RWPE2 (cell line): ENCODE measurements at regions not wholly inside any gene's neighbourhood (a gene's known extent, or its start where the extent isn't known, plus 50 kb on each side); places are given as distances from the start of the nearest gene placed in this dataset.

ENCODE experiments used
- ATAC-seq: fragments of 200-7000 bp; cut with Tn5 transposase; 3 replicates; pipeline ENCODE4 v1.9.1; 2021; ENCODE audit warnings: low read depth
- DNase-seq: peaks from one replicate; pipeline ENCODE4 v3.0.0-alpha.2; 2020; ENCODE audit warnings: low spot score
- H3K27ac ChIP-seq: fragments of 450-650 bp; 2 replicates; pipeline ENCODE4 v1.5.1; 2017; ENCODE audit warnings: mild to moderate bottlenecking; ENCODE audit not compliant: poor library complexity, severe bottlenecking
- H3K27me3 ChIP-seq: fragments of 250-450 bp; sonication (Bioruptor Pico); 2 replicates; pipeline ENCODE4 v1.5.1; 2021; ENCODE audit warnings: mild to moderate bottlenecking, moderate library complexity; ENCODE audit not compliant: insufficient read depth, poor library complexity, severe bottlenecking
- H3K36me3 ChIP-seq: fragments of 250-450 bp; sonication (Bioruptor Pico); 2 replicates; pipeline ENCODE4 v1.5.1; 2020; ENCODE audit warnings: low read depth, mild to moderate bottlenecking, moderate library complexity
- H3K4me1 ChIP-seq: fragments of 250-450 bp; sonication (Bioruptor Pico); 2 replicates; pipeline ENCODE4 v1.5.1; 2021; ENCODE audit warnings: mild to moderate bottlenecking, moderate library complexity; ENCODE audit not compliant: insufficient read depth, poor library complexity, severe bottlenecking
- H3K4me3 ChIP-seq: fragments of 250-450 bp; sonication (Bioruptor Pico); 2 replicates; pipeline ENCODE4 v1.5.1; 2021; ENCODE audit warnings: mild to moderate bottlenecking, moderate library complexity; ENCODE audit not compliant: severe bottlenecking
- H3K9me3 ChIP-seq: fragments of 250-450 bp; sonication (Bioruptor Pico); 2 replicates; pipeline ENCODE4 v1.5.1; 2021; ENCODE audit warnings: mild to moderate bottlenecking, moderate library complexity; ENCODE audit not compliant: severe bottlenecking
- TF ChIP-seq, protein P1 (sequence below): fragments of 450-650 bp; IDR thresholded peaks from one replicate; pipeline ENCODE4 v1.5.1; 2017; ENCODE audit warnings: mild to moderate bottlenecking, moderate library complexity; ENCODE audit not compliant: poor library complexity, severe bottlenecking

DNA sequence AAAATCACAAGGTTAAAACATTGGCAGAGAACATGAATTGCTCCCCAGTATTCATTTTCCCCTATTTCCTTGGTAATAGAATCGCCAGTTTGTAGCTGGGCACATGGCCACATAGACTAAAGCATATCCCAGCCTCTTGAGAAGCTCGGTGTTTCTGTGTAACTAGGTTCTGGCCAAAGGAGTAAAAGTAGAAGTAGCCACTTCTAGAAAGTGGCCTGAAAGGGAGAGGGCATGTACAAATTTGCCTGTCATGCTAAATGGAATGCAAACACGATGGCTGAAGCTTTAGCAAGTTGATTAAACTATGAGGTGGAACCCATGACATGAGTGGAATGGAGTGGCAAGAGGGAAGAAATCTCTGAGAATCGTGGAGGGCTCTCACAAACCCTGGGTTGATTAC lies 173.7 kb upstream of the EGLN3 start:
- no peak for ATAC-seq
- DNase-seq = no peak
- Histone ChIP-seq H3K27ac (no peak overlapping the region), H3K4me1 (no peaks in the 10 kb centered on the region), H3K4me3 (no peak overlapping the region), H3K27me3 (no peaks in the 10 kb centered on the region), H3K36me3 (no peaks in the 10 kb centered on the region), H3K9me3 (no peaks in the 10 kb centered on the region)
- TF ChIP-seq, protein P1, sequence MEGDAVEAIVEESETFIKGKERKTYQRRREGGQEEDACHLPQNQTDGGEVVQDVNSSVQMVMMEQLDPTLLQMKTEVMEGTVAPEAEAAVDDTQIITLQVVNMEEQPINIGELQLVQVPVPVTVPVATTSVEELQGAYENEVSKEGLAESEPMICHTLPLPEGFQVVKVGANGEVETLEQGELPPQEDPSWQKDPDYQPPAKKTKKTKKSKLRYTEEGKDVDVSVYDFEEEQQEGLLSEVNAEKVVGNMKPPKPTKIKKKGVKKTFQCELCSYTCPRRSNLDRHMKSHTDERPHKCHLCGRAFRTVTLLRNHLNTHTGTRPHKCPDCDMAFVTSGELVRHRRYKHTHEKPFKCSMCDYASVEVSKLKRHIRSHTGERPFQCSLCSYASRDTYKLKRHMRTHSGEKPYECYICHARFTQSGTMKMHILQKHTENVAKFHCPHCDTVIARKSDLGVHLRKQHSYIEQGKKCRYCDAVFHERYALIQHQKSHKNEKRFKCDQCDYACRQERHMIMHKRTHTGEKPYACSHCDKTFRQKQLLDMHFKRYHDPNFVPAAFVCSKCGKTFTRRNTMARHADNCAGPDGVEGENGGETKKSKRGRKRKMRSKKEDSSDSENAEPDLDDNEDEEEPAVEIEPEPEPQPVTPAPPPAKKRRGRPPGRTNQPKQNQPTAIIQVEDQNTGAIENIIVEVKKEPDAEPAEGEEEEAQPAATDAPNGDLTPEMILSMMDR = no peak

DNA sequence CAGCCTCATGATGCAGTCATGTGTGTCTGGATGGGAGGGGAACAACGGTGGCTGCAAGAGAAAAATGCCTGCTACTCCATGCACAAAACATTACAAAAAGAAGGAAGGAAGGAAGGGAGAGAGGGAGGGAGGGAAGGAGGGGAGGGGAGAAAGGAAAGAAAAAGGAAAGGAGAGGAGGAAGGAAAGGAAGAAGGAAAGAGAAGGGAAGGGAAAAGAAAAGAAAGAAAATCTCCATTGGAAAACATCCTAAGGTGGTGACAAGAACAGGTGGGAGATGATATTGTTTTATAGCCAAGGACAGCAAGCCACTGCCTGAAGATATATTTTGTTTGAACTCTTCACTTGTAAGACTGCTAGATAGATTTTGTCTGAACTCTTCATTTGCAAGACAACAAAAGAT lies 171.8 kb upstream of the EGLN3 start:
- DNase-seq = no peak
- H3K4me3 ChIP-seq = no peak overlapping the region
- no peaks in the 10 kb centered on the region for H3K36me3 ChIP-seq
- TF ChIP-seq, protein P1 = no peak
- no peaks in the 10 kb centered on the region for H3K9me3 ChIP-seq
- H3K27me3 ChIP-seq = no peaks in the 10 kb centered on the region
- no peak for ATAC-seq
- H3K4me1 ChIP-seq = no peaks in the 10 kb centered on the region
- H3K27ac ChIP-seq = no peak overlapping the region

DNA sequence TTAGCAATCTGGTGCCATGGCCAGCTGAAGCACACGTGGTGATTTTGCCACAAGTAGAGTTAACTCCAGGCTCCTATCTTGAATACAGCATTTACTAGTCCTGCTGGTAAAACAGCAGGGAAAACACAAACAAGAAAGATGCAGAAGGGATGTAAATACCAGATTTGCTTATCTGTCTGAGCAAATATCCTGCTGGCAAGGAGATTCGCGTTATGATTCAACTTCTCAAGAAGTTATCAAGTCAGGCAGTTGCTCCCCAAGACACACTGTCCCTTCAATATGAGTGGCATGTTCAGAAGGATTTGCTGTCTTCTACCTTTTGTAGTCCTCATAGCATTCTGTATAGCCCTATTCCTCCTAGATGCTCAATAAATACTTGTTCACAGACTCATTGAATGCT lies 171.2 kb upstream of the EGLN3 start:
- H3K36me3 ChIP-seq = no peaks in the 10 kb centered on the region
- no peak for ATAC-seq
- no peak for DNase-seq
- no peak overlapping the region for H3K4me3 ChIP-seq
- no peaks in the 10 kb centered on the region for H3K4me1 ChIP-seq
- TF ChIP-seq, protein P1 = no peak
- H3K27ac ChIP-seq = no peak overlapping the region
- H3K27me3 ChIP-seq = no peaks in the 10 kb centered on the region
- H3K9me3 ChIP-seq = no peaks in the 10 kb centered on the region

DNA sequence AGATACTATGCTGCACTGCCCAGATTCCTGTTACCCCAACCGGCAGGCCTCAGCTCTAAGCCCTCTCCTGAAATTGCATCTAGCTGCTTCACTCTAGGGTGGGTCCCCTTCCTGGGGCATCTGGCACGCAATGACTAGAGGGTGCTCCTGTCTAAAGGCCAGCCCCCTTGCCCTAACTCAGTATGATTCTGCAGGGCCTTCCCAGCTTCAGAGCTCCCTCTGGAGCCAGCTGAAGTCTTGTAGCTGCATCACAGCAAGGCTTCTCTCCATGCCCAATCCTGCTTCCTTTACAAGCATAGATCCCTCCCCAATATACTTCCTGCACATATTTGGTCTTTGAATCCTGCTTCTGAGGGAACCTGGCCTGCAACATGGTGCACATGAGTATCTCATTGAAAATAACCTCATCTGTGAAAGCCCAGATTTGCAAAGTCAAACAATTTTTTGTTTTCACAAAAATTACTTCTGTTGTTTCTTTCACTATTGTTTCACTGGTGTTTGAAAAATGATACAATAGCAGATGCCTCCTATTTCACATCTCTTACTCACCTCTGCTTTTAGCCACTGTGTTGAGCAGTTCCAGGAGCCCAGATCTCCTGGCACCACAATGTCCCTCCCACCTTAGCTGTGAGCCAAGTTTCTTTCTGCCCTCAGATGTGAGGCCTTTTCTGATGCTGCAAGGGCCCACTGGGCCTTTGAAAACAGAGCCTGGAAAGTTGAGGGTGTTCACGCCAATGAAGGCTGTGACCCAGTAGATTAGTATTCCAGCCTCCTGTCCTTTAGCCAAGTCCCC lies 169.5 kb upstream of the EGLN3 start:
- ATAC-seq = peak; percentile 35; the same call in 1 of the 3 replicates
- Histone ChIP-seq H3K36me3 (no peaks in the 10 kb centered on the region), H3K27ac (no peak overlapping the region), H3K27me3 (no peaks in the 10 kb centered on the region), H3K4me1 (no peaks in the 10 kb centered on the region), H3K4me3 (no peak overlapping the region), H3K9me3 (no peaks in the 10 kb centered on the region)
- TF ChIP-seq, protein P1 = no peak
- DNase-seq = no peak
